AG04450 (cell line): ENCODE measurements at regions not wholly inside any gene's neighbourhood (a gene's known extent, or its start where the extent isn't known, plus 50 kb on each side); places are given as distances from the start of the nearest gene placed in this dataset.

Source experiments
- CTCF ChIA-PET: fragments of 300-600, 350-600 bp; formaldehyde crosslinking; extraction: SDS; loops from one replicate; lab custom pipeline; 2022; ENCODE audit warnings: antibody characterized with exemption, inconsistent platforms; lab: Charles Lee
- POLR2A ChIA-PET: fragments of 350-600 bp; formaldehyde crosslinking; extraction: SDS; loops from one replicate; lab custom pipeline; 2021; ENCODE audit warnings: antibody characterized with exemption, inconsistent platforms; lab: Yijun Ruan, JAX
- DNase-seq: peaks from one replicate; pipeline ENCODE4 v3.0.0-alpha.2; 2011; ENCODE audit warnings: low read depth, low spot score
- H3K27ac ChIP-seq: one replicate; pipeline ENCODE4 v1.5.1; 2012; ENCODE audit warnings: low read depth, low read length, control low read depth
- H3K27me3 ChIP-seq: one replicate; pipeline ENCODE4 v1.6.0; 2012; ENCODE audit warnings: low read length; ENCODE audit not compliant: control insufficient read depth, insufficient read depth
- H3K4me3 ChIP-seq: 2 replicates; pipeline ENCODE4 v1.5.1; 2011; ENCODE audit warnings: mild to moderate bottlenecking, low read depth, low read length, control low read depth
- H3K9me3 ChIP-seq: 2 replicates; pipeline ENCODE4 v1.5.1; 2012; ENCODE audit warnings: low read length; ENCODE audit not compliant: control insufficient read depth, insufficient read depth
- TF ChIP-seq, protein P1 (sequence below): IDR thresholded peaks from 2 replicates; pipeline ENCODE4 v1.5.1; 2011; ENCODE audit warnings: low read depth, low read length, control low read depth, inconsistent platforms

DNA sequence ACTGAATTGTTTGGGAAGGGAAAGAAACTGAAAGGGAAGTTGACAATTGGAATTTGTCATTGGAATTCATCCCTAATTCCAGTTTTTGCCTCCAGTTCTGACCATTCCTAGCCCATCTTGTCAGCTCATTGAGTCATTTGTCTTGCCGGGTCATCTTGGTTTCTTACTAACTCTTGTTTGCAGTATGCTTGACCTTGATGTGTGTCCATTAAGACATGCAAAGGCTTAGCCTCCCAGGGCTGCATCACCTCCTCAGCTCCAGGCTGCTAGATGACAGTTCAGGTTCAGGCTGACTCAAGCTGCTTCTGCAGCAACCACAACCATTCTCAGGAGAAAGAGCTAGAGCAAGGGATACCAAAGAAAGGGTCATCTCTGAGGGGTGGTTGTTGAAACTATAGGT is 151.3 kb upstream of the PTGFR start:
- no peak overlapping the region for H3K4me3 ChIP-seq
- ChIA-PET POLR2A (no interaction called here), CTCF (no interaction called here)
- TF ChIP-seq, protein P1, sequence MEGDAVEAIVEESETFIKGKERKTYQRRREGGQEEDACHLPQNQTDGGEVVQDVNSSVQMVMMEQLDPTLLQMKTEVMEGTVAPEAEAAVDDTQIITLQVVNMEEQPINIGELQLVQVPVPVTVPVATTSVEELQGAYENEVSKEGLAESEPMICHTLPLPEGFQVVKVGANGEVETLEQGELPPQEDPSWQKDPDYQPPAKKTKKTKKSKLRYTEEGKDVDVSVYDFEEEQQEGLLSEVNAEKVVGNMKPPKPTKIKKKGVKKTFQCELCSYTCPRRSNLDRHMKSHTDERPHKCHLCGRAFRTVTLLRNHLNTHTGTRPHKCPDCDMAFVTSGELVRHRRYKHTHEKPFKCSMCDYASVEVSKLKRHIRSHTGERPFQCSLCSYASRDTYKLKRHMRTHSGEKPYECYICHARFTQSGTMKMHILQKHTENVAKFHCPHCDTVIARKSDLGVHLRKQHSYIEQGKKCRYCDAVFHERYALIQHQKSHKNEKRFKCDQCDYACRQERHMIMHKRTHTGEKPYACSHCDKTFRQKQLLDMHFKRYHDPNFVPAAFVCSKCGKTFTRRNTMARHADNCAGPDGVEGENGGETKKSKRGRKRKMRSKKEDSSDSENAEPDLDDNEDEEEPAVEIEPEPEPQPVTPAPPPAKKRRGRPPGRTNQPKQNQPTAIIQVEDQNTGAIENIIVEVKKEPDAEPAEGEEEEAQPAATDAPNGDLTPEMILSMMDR = no peak
- DNase-seq = peak; percentile 23
- H3K9me3 ChIP-seq = no peaks in the 10 kb centered on the region
- no peaks in the 10 kb centered on the region for H3K27me3 ChIP-seq
- H3K27ac ChIP-seq = peak overlapping the region; percentile 74

DNA sequence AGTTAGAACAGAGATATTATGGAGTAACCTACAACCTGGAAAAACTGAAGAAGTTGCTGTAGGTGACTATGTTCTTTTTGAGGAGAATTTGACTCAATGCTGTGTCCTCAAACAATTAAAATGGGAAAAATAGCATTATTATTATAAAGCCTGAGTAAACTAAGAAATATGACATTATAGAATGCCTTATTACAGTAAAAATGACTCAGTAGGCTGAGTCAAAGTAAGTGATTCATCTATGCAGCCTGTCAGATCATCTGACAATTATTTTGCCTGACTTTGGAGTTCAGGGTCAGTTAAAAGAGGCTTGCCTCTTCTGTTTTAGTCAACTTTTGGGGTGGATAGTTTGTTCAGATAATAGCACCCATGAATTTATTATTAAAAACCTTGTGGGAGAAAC is 150.8 kb upstream of the PTGFR start:
- Histone ChIP-seq H3K9me3 (no peaks in the 10 kb centered on the region), H3K27me3 (no peaks in the 10 kb centered on the region), H3K27ac (peak overlapping the region; percentile 62), H3K4me3 (no peak overlapping the region)
- DNase-seq = peak; percentile 20
- ChIA-PET CTCF (no interaction called here), POLR2A (no interaction called here)
- TF ChIP-seq, protein P1 = no peak

DNA sequence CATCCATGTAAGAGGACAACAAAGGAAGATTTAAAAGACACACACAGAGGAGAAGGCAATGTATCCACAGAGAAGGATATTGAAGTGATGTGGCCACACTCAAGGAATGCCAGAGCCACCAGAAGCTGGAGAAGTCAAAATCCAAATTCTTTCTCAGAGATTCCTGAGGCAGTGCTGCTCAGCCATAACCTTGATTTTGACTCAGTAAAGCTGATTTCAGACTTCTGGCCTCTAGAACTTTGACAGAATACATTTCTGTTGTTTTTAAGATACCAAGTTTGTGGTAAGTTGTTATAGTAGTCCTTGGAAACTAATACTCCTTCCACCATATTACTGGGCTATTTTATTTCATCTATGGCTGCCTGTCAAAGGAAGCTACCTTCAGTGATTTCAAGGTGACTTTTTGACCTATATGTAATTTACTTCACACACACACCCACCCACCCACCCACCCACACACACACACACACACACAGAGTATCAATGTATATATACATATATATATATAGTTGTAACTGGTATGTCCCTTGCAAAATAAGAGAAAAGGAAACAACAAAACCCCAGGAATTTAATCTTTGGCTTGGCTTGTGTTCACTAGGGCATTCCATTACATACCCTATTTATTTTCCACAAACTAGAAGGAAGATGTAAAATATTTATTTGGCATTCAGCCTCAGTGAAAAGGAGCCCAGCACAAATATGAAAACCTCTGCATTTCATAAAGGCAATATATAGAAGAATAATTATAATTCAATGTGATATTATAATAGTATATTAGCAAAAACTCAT is 142.1 kb upstream of the PTGFR start:
- POLR2A ChIA-PET = interaction anchor here (0.5 kb wide), 1 partner anchor 85 kb away, joined by 4 read pairs; no protein-coding TSS in a partner anchor
- Histone ChIP-seq H3K27ac (no peak overlapping the region), H3K27me3 (no peaks in the 10 kb centered on the region), H3K9me3 (no peaks in the 10 kb centered on the region), H3K4me3 (no peak overlapping the region)
- TF ChIP-seq, protein P1 = no peak
- CTCF ChIA-PET = interaction anchor here (0.8 kb wide), 1 partner anchor 16 kb away, joined by 3 read pairs; no protein-coding TSS in a partner anchor
- no peak for DNase-seq

DNA sequence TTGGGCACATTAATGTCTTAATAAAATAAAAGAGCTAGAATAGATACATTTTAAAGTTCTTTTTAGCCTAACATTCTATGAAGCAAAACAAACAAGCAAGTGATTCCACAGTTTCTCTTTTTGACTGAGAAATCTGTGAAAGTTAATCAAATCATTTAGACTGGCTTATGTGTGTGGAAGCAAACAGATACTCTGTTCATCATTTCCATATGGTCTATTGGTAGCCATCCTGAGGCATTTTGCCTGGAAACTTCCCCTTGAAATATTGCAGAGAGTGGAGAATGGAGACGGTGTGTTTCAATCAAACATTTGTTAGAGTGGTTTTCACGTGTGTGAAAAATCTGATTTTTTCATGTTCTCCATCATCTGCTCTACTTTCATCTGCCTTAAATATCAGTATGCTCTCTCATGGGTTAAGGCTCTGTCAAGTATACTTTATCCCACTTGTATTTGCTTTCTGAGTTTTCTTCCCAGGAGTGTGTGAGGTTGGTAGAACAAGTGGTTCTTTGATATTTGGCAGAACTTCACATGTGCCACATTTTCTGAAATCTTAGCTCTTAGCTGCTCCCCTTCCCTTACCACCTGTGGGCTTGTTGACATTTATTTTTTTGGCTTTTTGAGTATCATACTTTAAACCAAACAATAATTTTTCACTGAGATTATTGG is 139.1 kb upstream of the PTGFR start:
- CTCF ChIA-PET = interaction anchor here (0.6 kb wide), 1 partner anchor 18 kb away, joined by 3 read pairs; no protein-coding TSS in a partner anchor
- no peak for DNase-seq

More for the DNA sequence above, 139.1 kb upstream of the PTGFR start:
- TF ChIP-seq, protein P1 = no peak
- Histone ChIP-seq H3K9me3 (no peaks in the 10 kb centered on the region), H3K4me3 (no peak overlapping the region), H3K27me3 (no peaks in the 10 kb centered on the region), H3K27ac (no peak overlapping the region)
- POLR2A ChIA-PET = no interaction called here
